Activated T-cell treated with anti-CD3 and anti-CD28 coated beads, Interleukin-2, amount 50 U/mL, for 4 hours (primary cell): ENCODE measurements at regions not wholly inside any gene's neighbourhood (a gene's known extent, or its start where the extent isn't known, plus 50 kb on each side); places are given as distances from the start of the nearest gene placed in this dataset.
"Not testable (repeated sequence)": the region's sequence is repeated elsewhere in the genome, so short reads cannot be mapped to it uniquely, and the experiment has no call there.

ENCODE experiments used
- ATAC-seq, 2 donors: fragments of 200-7000 bp; cut with Tn5 transposase; one replicate each; pipeline ENCODE4 v1.10.0; 2021
- DNase-seq: peaks from one replicate; pipeline ENCODE4 v3.0.0-alpha.2; 2020
- H3K27me3 Mint-ChIP-seq: one replicate; pipeline ENCODE4 v1.8.0; 2021; ENCODE audit warnings: low read depth, mixed read lengths
- H3K36me3 Mint-ChIP-seq: one replicate; pipeline ENCODE4 v1.8.0; 2022; ENCODE audit warnings: mixed read lengths; ENCODE audit not compliant: insufficient read depth
- H3K4me1 Mint-ChIP-seq: one replicate; pipeline ENCODE4 v1.8.0; 2021; ENCODE audit warnings: low read depth, mixed read lengths
- H3K4me3 Mint-ChIP-seq: one replicate; pipeline ENCODE4 v1.8.0; 2021; ENCODE audit warnings: mild to moderate bottlenecking, moderate library complexity, mixed read lengths
- H3K9me3 Mint-ChIP-seq: one replicate; pipeline ENCODE4 v1.8.0; 2021; ENCODE audit warnings: mixed read lengths

DNA sequence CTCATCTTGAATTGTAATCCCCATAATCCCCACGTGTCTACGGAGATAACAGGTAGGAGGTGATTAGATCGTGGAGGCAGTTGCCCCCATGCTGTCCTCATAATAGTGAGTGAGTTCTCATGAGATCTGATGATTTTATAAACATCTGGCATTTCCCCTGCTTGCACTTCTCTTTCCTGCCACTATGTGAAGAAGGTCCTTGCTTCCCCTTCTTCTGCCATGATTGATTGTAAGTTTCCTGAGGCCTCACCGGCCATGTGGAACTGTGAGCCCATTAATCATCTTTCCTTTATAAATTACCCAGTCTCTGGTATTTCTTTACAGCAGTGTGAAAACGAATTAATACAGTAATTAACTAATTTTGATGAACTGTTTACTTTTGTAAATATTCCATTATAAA, 582.5 kb downstream of the TSN start:
- DNase-seq (no peak), ATAC-seq (no peak)
- H3K27me3 Mint-ChIP-seq, result no peaks in the 10 kb centered on the region
- H3K9me3 Mint-ChIP-seq, result no peaks in the 10 kb centered on the region
- H3K4me3 Mint-ChIP-seq, result no peak overlapping the region
- H3K36me3 Mint-ChIP-seq, result no peaks in the 10 kb centered on the region
- no peaks in the 10 kb centered on the region for H3K4me1 Mint-ChIP-seq

DNA sequence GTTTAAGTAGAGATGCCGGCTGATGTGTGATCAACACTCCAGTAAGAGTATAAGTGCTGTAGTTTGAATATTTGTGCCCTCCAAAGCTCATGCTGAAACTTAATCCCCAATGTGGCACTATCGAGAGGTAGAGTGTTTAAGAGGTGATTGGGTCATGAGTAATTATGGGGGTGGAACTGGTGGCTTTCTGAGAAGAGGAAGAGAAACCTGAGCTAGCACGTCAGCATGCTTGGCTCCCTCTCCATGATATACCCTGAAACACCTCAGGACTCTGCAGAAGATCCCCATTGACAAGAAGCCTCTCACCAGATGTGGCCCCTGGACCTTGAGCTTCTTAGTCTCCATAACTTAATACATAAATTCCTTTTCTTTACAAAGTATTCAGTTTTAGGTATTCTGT, 584.8 kb downstream of the TSN start:
- ATAC-seq (no peak), DNase-seq (no peak)
- Mint-ChIP-seq H3K4me1 (no peaks in the 10 kb centered on the region), H3K27me3 (no peaks in the 10 kb centered on the region), H3K4me3 (no peak overlapping the region), H3K36me3 (no peaks in the 10 kb centered on the region), H3K9me3 (peaks cover 2% of the 10 kb centered on the region)

DNA sequence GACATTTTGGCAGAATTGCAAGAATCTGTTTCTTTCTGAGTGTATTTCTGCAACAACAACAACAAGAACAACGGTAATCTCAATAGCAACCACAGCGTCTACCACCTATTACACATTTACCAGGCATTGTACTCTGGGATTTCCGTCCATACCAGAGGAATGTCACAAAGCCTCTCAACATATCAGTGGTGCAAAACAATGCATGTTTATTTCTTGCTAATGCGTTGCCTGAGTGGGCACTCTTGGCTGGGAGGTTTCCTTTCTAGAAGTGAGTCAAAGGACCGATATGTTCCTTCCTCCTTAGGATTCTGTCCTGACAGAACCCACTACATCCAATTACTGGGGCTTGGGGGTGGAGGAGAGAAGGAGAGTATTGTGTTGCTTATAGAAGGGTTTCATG, 585.6 kb downstream of the TSN start:
- H3K4me3 Mint-ChIP-seq, result no peak overlapping the region
- DNase-seq (no peak), ATAC-seq (no peak)
- H3K27me3 Mint-ChIP-seq, result no peaks in the 10 kb centered on the region
- H3K36me3 Mint-ChIP-seq, result no peaks in the 10 kb centered on the region
- no peaks in the 10 kb centered on the region for H3K4me1 Mint-ChIP-seq
- H3K9me3 Mint-ChIP-seq, result peaks cover 7% of the 10 kb centered on the region

DNA sequence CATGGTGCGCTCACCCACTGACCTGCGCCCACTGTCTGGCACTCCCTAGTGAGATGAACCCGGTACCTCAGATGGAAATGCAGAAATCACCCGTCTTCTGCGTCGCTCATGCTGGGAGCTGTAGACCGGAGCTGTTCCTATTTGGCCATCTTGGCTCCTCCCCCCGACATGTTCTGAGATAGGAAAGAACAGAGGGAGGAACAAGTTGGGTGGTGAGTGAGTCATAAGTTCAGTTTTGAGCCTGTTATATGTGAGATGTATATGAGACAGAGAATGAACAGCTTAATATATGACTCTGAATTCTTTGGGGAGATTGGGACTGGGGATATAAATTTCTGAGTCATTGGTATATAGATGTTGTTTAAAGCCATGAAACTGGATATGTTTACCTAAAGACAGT, 596.7 kb downstream of the TSN start:
- not testable (repeated sequence) for H3K9me3 Mint-ChIP-seq, H3K4me3 Mint-ChIP-seq, H3K36me3 Mint-ChIP-seq, DNase-seq, H3K27me3 Mint-ChIP-seq, H3K4me1 Mint-ChIP-seq, ATAC-seq

DNA sequence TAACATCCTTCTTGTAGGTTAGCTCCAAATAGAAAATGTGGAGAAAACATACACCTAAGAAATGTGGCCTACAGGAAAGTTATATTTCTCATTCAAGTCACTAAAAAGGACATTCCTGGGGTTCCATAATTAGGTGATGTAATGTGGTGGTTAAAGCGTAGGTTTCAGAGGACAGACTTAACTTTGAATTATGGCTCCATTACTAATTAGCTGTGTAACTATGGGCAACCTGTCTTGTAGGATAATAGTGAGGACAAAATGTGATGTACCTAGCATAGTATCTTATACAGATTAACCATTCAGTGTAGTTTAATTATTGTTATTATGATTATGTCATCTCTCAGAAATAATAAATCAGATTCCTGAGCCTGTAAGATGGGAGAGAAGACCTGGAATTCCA, 602.5 kb downstream of the TSN start:
- Mint-ChIP-seq H3K36me3 (no peaks in the 10 kb centered on the region), H3K27me3 (peaks cover 4% of the 10 kb centered on the region), H3K4me1 (no peaks in the 10 kb centered on the region), H3K4me3 (no peak overlapping the region), H3K9me3 (no peaks in the 10 kb centered on the region)
- ATAC-seq (no peak), DNase-seq (no peak)

DNA sequence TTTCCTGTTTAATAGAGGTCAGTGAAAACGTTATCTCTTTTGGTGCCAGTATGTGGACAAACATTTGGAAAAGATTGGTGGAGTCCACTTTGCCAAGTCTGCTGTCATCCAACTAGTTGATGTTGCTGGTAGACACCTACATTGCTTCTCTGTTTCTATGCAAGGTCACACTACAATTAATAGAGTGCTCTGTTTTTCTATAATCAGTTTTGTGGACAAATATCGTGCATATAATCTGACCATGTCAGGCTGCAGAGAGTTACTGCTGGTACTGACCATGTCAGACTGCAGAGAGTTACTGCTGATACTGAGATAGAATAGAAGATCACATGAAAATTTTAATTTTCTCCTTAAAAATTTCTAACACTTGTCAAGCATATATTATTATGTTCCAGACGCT, 603.3 kb downstream of the TSN start:
- H3K27me3 Mint-ChIP-seq, result no peaks in the 10 kb centered on the region
- H3K36me3 Mint-ChIP-seq, result no peaks in the 10 kb centered on the region
- no peak for DNase-seq
- no peak for ATAC-seq
- no peak overlapping the region for H3K4me3 Mint-ChIP-seq
- no peaks in the 10 kb centered on the region for H3K9me3 Mint-ChIP-seq
- no peaks in the 10 kb centered on the region for H3K4me1 Mint-ChIP-seq

DNA sequence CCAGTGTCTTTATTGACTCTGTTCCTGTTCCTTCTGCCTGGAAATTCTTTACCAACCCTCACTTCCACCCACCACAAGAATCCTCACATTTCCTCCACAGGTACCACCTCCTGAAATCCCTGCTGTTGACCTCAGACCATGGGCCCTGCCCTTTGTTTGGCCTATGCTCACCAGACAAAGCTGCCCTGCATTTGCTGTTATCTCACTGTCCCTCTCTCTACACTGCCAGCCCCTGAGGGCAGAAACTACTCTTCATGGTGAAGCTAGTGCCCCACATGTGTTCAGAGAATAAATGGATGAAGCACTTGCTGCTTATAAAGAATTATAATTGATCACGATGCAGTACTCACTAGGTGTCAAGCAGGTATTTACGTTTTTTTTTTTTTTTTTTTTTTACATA, 608.4 kb downstream of the TSN start:
- Mint-ChIP-seq H3K4me3 (no peak overlapping the region), H3K27me3 (no peaks in the 10 kb centered on the region), H3K4me1 (no peaks in the 10 kb centered on the region), H3K9me3 (peaks cover 3% of the 10 kb centered on the region), H3K36me3 (no peaks in the 10 kb centered on the region)
- ATAC-seq (no peak), DNase-seq (no peak)

DNA sequence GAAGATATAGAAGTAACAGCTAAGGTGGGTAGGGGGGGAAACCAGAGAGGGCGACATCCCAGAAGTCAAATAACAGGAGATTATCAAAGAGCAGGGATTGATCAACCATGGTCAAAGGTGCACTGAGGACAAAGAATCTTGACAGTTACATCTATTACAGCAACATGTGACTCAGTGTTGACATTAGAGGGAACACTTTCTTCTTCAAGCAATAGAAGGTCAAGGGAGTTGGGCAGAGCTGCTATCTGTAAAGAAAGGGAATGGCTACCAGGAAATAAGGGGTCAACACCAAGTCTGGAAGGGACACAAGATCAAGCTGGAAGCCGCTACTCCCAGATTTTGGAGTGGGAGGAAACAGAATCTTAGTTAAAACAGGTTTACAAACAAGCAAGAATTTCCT, 611.0 kb downstream of the TSN start:
- Mint-ChIP-seq H3K9me3 (peaks cover 4% of the 10 kb centered on the region), H3K36me3 (no peaks in the 10 kb centered on the region), H3K4me3 (no peak overlapping the region), H3K4me1 (no peaks in the 10 kb centered on the region), H3K27me3 (no peaks in the 10 kb centered on the region)
- no peak for ATAC-seq
- no peak for DNase-seq

DNA sequence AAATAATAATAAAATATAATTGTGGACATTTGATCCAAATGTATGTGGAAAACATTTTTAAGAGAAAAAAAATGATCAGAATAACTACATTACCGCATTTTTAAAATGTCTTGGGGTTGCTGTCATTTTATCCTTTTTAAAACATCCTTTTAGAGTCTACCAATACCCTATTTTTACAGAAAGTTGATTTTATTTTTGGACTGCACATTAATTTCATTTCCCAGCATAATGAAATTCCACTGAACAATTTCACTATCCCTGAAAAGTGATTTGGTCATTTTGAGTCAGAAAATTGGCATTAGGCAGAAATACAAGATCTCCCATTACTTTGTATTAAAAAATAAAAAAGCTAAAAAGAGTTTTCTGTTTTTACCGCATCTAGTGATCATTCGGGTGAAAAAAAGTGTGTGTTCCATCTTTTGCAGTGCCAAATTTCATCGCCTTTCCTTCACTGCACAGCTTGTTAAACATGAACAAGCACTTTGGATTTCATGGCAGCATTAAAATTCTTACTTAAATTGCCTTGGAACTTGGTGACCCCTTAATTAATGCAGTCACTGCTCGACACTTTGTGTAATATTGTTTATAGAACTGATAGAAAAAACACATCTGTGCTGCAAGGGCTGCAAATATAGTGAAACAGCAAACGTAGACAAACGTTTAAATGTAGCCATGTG, 611.7 kb downstream of the TSN start:
- Mint-ChIP-seq H3K27me3 (no peaks in the 10 kb centered on the region), H3K4me3 (no peak overlapping the region), H3K36me3 (no peaks in the 10 kb centered on the region), H3K9me3 (peaks cover 7% of the 10 kb centered on the region), H3K4me1 (no peaks in the 10 kb centered on the region)
- no peak for ATAC-seq
- no peak for DNase-seq

DNA sequence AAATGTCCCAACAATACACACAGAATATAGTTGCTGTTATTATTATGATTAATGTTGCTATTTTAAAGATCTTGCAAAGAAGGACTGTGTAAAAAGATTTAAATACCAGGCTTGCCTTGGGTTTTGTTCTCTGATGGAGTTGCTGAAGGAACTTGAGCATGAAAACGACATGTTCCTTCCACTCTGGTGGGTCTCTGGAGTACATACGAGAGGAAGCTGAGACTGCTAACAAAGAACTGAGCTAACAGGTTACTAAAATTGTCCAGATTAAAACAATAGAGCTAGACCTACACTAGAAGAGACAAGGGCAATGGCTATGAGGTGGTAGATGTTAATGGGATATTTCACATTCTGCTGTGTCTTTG, 612.2 kb downstream of the TSN start:
- Mint-ChIP-seq H3K36me3 (no peaks in the 10 kb centered on the region), H3K4me1 (no peaks in the 10 kb centered on the region), H3K9me3 (peaks cover 13% of the 10 kb centered on the region), H3K4me3 (no peak overlapping the region), H3K27me3 (no peaks in the 10 kb centered on the region)
- ATAC-seq, result no peak
- no peak for DNase-seq

DNA sequence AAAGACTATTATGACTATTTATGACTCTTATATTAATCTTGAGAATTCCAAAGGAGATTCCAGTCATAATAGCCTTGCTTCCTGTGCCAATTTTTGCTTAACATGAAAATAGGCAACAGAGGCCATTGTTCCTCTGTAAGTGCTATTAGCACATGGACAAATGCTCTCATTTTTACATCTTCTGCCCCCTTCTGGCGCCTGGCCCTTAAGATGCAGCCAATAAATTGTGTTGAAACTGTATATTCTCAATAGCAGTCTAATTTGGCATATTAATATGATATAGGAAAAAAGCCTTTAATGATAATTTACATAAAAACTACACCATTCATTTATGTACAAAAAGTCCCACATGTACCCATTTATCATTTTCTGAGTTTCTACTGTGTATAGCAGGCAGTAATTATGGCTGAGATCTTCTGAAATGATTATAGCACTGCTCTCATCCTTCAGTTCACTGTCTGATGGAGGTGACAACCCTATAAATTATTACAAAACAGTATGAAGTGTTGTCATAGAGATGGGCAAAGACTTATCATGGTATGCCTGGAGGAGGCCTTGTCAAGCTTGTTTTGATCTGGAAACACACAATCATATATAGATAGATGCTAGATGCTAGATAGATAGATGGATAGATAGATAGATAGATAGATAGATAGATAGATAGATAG, 613.3 kb downstream of the TSN start:
- no peak overlapping the region for H3K4me3 Mint-ChIP-seq
- peaks cover 22% of the 10 kb centered on the region for H3K9me3 Mint-ChIP-seq
- H3K36me3 Mint-ChIP-seq, result no peaks in the 10 kb centered on the region
- ATAC-seq (no peak), DNase-seq (no peak)
- no peaks in the 10 kb centered on the region for H3K27me3 Mint-ChIP-seq
- H3K4me1 Mint-ChIP-seq, result no peaks in the 10 kb centered on the region

DNA sequence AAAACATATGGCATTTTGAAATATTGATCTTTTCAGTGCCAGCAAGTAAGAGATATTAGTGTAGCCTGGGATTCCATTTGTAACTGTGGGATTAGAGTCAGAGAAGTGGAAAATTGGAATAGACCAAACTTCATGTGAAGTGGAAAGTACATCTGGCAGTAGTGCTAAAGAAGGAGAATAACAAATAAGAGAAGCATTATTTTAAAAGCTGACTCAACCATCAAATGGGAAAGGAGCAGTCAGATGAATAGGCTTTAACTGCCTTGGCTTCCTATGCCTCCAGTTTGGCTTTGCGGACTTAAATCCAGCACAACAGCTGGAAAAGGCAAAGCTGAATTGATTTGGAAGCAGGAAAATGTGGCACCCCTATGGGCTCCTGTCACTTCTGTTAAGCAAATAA, 623.1 kb downstream of the TSN start:
- no peaks in the 10 kb centered on the region for H3K36me3 Mint-ChIP-seq
- ATAC-seq, result no peak
- no peak for DNase-seq
- peaks cover 2% of the 10 kb centered on the region for H3K9me3 Mint-ChIP-seq
- H3K4me3 Mint-ChIP-seq, result no peak overlapping the region
- no peaks in the 10 kb centered on the region for H3K27me3 Mint-ChIP-seq
- no peaks in the 10 kb centered on the region for H3K4me1 Mint-ChIP-seq

DNA sequence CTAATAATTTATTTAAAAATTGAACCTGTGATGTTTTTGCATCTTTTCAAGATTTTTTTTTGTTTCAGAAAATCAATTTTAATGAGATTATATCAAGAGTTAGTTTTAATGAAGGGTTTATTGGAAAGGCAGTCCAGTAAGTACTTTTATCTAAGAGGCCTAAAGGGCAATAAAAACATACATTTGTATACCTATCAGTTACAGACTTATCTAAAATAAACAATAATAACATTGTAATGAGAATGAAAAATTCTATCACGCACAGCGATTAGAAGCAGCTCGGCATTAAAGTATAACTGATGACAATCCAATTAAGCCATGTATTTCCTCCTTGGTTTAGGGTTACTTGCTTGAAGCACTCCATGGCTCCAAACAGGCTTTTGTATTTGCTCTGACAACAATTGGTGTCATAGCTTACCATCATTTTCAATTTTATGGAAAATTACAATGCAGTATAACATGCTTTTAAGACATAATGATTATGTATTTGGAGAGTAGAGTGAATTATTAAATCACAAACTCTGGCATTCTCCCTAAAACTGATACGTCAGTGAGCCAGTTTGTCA, 629.4 kb downstream of the TSN start:
- Mint-ChIP-seq H3K4me3 (no peak overlapping the region), H3K9me3 (peaks cover 18% of the 10 kb centered on the region), H3K4me1 (no peaks in the 10 kb centered on the region), H3K36me3 (no peaks in the 10 kb centered on the region), H3K27me3 (no peaks in the 10 kb centered on the region)
- ATAC-seq (no peak), DNase-seq (no peak)

DNA sequence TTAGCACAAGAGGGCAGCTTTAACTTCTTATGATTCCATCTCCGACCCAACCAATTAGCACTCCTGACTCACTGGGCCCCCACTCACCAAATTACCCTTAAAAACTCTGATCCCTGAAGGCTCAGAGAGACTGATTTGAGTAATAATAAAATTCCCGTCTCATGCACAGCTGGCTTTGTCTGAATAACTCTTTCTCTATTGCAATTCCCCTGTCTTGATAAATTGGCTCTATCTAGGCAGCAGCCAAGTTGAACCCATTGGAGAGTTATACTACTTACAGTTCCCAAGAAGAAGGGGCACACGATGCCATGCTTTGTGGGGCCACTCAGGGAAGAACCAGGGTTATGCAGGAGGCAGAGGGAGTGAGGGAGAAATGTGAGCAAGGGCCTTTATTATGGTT, 632.8 kb downstream of the TSN start:
- DNase-seq (no peak), ATAC-seq (no peak)
- Mint-ChIP-seq H3K4me3 (no peak overlapping the region), H3K36me3 (no peaks in the 10 kb centered on the region), H3K4me1 (no peaks in the 10 kb centered on the region), H3K9me3 (peaks cover 18% of the 10 kb centered on the region), H3K27me3 (no peaks in the 10 kb centered on the region)

DNA sequence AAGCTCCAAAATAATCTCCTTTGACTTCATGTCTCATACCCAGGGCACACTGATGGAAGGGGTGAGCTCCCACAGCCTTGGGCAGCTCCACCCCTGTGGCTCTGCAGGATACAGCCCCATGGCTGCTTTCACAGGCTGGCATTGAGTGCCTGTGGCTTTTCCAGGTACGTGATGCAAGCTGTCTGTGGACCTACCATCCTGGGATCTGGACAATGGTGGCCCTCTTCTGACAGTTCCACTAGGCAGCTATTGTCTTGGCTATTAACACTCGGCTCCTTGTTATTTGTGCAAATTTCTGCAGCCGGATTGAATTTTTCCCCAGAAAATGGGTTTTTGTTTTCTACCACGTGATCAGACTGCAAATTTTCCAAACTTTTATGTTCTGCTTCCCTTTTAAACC, 634.2 kb downstream of the TSN start:
- no peaks in the 10 kb centered on the region for H3K36me3 Mint-ChIP-seq
- DNase-seq (no peak), ATAC-seq (no peak)
- no peaks in the 10 kb centered on the region for H3K27me3 Mint-ChIP-seq
- no peaks in the 10 kb centered on the region for H3K4me1 Mint-ChIP-seq
- peaks cover 18% of the 10 kb centered on the region for H3K9me3 Mint-ChIP-seq
- H3K4me3 Mint-ChIP-seq, result no peak overlapping the region
